Prostate gland (tissue), 2 donors: ENCODE measurements at regions not wholly inside any gene's neighbourhood (a gene's known extent, or its start where the extent isn't known, plus 50 kb on each side); places are given as distances from the start of the nearest gene placed in this dataset.

Source experiments
- DNase-seq: peaks from one replicate; pipeline ENCODE4 v3.0.0-alpha.2; 2019; ENCODE audit warnings: low spot score
- H3K27ac ChIP-seq, 2 donors: fragments of 200-600 bp; sonication (generic); 2 replicates each; pipeline ENCODE4 v1.5.1; 2017 to 2019
- H3K27me3 ChIP-seq: fragments of 200-600 bp; sonication (generic); replicated peaks from 2 replicates; pipeline ENCODE4 v1.5.1; 2019; ENCODE audit not compliant: insufficient read depth
- H3K36me3 ChIP-seq, 2 donors: fragments of 200-600 bp; sonication (generic); 1 replicate in 1 of 2; 2 replicates in 1 of 2; pipeline versions ENCODE4 v1.5.1 to v1.8.1; 2017 to 2019
- H3K4me1 ChIP-seq: fragments of 200-600 bp; sonication (generic); replicated peaks from 2 replicates; pipeline ENCODE4 v1.5.1; 2019
- H3K4me3 ChIP-seq, 2 donors: fragments of 200-600 bp; sonication (generic); 2 replicates each; pipeline ENCODE4 v1.5.1; 2017 to 2019
- H3K9me3 ChIP-seq: fragments of 200-600 bp; sonication (generic); 2 replicates; pipeline ENCODE4 v1.5.1; 2017
- POLR2A ChIP-seq: fragments of 450-650 bp; IDR thresholded peaks from one replicate; pipeline ENCODE4 v1.6.1; 2016; ENCODE audit warnings: antibody characterized with exemption, mild to moderate bottlenecking
- POLR2AphosphoS5 ChIP-seq: sonication (generic); formaldehyde crosslinking; IDR thresholded peaks from one replicate; pipeline ENCODE4 v1.6.1; 2017; ENCODE audit warnings: antibody characterized with exemption
- WGBS: methylation state at CpG from one replicate; pipeline ENCODE4 v1.1.5; 2018; 5-methylcytosine and 5-hydroxymethylcytosine counted together
- intact Hi-C: fragments of 100-400 bp; cut with DNase I; formaldehyde crosslinking; loops from one replicate; pipeline ENCODE4 v1.14.2; 2022
- TF ChIP-seq, protein P1 (sequence below), 4 experiments: fragments of 200-600 bp in 2 of 4; fragments of 450-650 bp in 2 of 4; sonication (generic) in 2 of 4; IDR thresholded peaks; 1 replicate in 3 of 4; 2 replicates in 1 of 4; pipeline ENCODE4 v1.5.1; 2016 to 2019; ENCODE audit warnings: antibody characterized with exemption in 4 of 4, mild to moderate bottlenecking in 2 of 4, moderate library complexity in 2 of 4

DNA sequence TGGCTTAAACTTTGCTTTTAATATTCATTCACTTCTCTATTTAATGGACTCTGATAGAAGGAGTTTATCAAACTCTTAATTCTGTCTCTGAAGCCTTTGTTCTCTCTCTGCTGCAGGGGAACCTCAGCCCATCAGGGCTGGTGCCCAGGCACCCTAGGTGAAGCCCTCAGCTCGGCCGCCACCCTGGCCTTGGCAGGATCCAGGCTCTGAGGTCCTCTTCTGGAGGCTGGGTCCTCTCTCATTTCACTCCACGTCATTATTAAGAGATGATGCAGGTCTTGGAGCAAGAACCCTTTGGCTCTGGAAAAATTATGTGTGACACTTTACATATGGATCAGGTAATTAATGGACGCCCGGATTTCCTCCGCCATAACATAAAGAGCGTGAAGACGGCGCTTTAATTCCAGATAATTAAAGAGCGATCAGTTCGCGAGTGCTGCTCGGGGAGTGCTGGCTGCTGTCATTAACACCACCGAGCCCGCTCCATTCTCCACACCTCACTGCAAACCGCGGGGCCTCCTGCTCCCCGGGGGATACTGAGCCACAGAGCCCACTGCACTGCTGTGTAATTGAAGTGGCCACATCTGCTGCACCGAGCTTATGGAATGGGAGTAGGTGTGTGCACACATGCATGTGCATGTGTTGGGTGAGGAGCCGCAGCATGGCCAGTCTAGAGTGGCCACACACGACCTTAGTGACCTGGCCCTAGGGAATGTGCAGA lies 259.4 kb upstream of the TNRC6C start:
- Histone ChIP-seq H3K9me3 (no peaks in the 10 kb centered on the region), H3K4me3 (no peak overlapping the region), H3K4me1 (no peaks in the 10 kb centered on the region), H3K27ac (no peak overlapping the region), H3K36me3 (no peaks in the 10 kb centered on the region), H3K27me3 (no peaks in the 10 kb centered on the region)
- TF ChIP-seq, protein P1, sequence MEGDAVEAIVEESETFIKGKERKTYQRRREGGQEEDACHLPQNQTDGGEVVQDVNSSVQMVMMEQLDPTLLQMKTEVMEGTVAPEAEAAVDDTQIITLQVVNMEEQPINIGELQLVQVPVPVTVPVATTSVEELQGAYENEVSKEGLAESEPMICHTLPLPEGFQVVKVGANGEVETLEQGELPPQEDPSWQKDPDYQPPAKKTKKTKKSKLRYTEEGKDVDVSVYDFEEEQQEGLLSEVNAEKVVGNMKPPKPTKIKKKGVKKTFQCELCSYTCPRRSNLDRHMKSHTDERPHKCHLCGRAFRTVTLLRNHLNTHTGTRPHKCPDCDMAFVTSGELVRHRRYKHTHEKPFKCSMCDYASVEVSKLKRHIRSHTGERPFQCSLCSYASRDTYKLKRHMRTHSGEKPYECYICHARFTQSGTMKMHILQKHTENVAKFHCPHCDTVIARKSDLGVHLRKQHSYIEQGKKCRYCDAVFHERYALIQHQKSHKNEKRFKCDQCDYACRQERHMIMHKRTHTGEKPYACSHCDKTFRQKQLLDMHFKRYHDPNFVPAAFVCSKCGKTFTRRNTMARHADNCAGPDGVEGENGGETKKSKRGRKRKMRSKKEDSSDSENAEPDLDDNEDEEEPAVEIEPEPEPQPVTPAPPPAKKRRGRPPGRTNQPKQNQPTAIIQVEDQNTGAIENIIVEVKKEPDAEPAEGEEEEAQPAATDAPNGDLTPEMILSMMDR (IDR thresholded peaks at IDR 0.05) = no peak
- no peak for TF ChIP-seq POLR2A
- no peak for TF ChIP-seq POLR2AphosphoS5
- DNase-seq = no peak
- intact Hi-C loops = no loop called here
- WGBS = 89% methylated on average over 21 of the region's 21 CpGs

DNA sequence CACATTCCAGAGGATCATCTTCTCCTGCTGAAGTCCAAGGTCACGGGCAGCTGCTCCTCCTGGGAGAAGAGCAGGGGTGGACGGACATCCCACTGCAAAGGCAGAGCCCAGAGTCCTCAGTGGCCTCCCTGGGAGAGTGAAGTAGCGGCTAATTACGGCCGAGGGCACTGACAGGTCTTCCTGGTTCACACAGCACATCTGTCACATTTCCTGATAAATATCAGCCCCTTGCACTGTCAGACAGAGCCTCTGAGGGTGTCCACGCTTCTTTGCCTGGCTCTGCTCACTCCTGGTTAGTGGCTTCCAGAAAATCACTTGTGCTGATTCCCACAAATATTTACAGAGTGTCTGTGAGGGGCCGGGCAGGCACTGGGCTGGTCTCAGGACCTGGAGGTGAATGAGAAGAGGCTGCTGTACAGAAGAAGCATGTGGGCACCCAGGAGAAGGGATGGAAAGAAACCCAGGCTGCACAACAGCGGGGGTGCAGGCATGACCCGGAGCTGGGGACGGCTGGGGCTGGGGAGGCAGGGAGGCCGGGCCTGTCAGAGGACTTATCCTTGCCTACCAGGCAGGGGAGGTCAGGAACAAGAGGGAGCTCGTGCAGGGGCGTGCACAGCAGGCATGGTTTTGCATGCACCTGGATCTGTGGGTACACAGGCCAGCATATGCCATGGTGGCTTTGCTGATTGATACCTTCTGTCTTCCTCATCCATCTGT lies 258.2 kb upstream of the TNRC6C start:
- Histone ChIP-seq H3K4me3 (no peak overlapping the region), H3K9me3 (no peaks in the 10 kb centered on the region), H3K4me1 (no peaks in the 10 kb centered on the region), H3K36me3 (no peaks in the 10 kb centered on the region), H3K27me3 (no peaks in the 10 kb centered on the region), H3K27ac (no peak overlapping the region)
- intact Hi-C loops = no loop called here
- DNase-seq = no peak
- 79% methylated on average over 13 of the region's 13 CpGs for WGBS
- TF ChIP-seq POLR2AphosphoS5 (no peak), POLR2A (no peak)
- TF ChIP-seq, protein P1 (IDR thresholded peaks at IDR 0.05) = no peak

DNA sequence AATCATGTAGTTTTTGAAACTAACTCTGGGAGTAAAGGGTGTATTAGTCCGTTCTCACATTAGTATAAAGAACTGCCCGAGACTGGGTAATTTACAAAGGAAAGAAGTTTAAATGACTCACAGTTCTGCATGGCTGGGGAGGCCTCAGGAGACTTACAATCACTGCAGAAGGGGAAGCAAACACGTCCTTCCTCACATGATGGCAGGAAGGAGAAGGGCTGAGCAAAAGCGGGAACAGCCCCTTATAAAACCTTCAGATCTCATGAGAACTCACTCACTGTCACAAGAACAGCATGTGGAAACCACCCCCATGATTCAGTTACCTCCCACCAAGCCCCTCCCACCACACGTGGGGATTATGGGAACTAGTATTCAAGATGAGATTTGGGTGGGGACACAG lies 256.5 kb upstream of the TNRC6C start:
- Histone ChIP-seq H3K36me3 (no peaks in the 10 kb centered on the region), H3K4me1 (no peaks in the 10 kb centered on the region), H3K27ac (no peak overlapping the region), H3K27me3 (no peaks in the 10 kb centered on the region), H3K4me3 (no peak overlapping the region), H3K9me3 (no peaks in the 10 kb centered on the region)
- no peak for DNase-seq
- 78% methylated on average over 5 of the region's 5 CpGs for WGBS
- intact Hi-C loops = no loop called here
- TF ChIP-seq POLR2AphosphoS5 (no peak), POLR2A (no peak)
- TF ChIP-seq, protein P1 (IDR thresholded peaks at IDR 0.05) = no peak

DNA sequence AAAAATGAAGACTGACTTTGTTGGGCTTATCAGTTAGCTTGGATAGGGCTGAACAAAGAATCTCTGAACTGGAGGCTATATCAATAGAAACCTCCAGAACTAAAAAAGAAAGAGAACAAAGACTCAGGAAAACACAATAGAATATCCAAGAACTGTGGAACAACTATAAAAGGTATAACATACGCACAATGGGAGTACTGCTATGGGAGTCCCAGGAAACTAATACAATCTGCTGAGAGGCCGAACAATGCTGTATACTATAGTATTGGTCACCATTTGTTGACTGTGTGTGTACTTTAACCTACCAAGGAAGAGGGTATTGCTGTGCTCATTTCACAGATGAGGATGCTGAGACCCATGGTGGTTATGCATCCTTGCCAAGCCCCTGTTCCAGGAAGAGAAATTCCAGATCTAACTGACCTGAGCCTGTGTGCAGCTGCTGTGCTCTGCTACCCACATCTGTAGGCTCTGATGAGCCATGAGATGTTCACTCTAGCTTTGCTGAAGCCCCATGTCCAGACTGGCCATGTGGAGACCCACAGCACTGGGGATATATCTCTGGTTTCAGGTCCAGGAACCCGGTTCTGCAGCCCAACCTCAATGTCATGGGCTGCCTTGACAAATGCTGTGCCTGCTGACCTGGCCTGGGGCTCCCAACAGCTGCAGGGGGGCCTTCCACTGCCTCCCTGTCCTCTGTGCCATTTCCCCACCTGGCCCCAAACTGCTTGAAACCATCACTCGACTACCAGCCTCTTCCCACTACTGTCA lies 254.3 kb upstream of the TNRC6C start:
- no peak for DNase-seq
- TF ChIP-seq, protein P1 (IDR thresholded peaks at IDR 0.05) = no peak
- TF ChIP-seq POLR2A (no peak), POLR2AphosphoS5 (no peak)
- intact Hi-C loops = no loop called here
- WGBS = 87% methylated on average over 4 of the region's 4 CpGs
- Histone ChIP-seq H3K27me3 (no peaks in the 10 kb centered on the region), H3K27ac (no peak overlapping the region), H3K9me3 (no peaks in the 10 kb centered on the region), H3K36me3 (no peaks in the 10 kb centered on the region), H3K4me1 (no peaks in the 10 kb centered on the region), H3K4me3 (no peak overlapping the region)
